ENCODE measurements at regions not wholly inside any gene's neighbourhood (a gene's known extent, or its start where the extent isn't known, plus 50 kb on each side); places are given as distances from the start of the nearest gene placed in this dataset.
A peak's percentile ranks its signal among the peaks of the same experiment; 100 is the strongest.

- DNase-seq, result peak; percentile 48
These were observed 425.1 kb downstream of the SETD4 start for GRCh38 chr21:35635261-35635660.

- DNase-seq, result no peak
These were observed 426.8 kb downstream of the SETD4 start for GRCh38 chr21:35633501-35633900.

DNA sequence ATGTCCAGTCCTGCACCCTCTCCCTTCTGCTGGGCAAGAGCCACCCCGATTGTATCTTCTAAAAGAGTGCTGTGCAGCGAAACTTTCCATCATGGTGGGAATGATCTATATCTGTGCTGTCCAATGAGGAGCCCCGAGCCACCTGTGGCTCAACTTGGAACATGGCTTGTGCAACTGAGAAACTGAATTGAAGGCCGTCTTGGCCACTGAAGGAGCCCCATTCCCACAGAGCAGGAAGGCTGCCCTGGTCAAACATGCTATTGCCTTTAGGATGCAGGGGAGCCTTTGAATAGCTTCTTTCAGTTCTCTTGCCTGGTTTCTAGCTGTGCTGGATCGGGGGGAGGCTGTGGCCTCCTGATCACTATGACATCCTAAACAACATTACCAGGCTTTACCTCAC, 427.6 kb downstream of the SETD4 start:
- no peak for DNase-seq

DNA sequence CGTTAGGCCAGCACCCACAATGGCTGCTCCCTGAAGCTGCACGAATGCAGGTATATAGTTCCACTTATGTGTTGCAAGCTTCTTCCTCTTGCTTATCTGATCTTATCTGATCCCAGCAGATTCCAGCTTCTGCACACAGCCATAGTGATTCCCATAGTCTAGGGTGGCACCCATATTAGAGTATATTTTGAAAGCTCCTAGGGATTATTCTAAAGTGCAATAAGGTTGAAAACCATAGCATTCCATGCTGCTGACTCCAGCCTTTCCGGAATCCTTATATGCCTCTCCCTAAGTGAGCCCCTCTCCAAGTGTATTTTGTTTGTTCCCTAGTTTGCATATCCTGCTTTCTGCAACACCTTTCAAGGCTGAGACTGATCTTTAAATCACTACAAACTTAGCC, 432.0 kb downstream of the SETD4 start:
- no peak for DNase-seq

DNA sequence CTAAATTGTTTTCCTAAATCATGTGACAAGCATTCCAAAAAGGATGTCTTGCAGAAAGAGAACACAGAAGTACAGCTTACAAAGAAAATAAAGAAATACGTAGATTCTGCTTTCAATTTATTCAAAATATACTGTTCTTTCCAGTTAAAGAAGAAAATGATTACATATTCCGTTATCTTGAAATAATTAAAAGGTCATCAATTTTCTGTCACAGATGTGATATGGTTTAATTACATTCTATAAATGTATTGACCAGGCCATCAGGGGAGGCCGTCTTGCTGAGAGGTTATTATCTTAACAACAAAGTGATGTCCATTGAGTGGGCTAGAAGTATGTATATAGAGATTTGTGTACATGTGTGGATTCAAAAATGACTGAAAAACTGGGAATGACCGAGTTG, 432.9 kb downstream of the SETD4 start:
- no peak for DNase-seq

GRCh38 chr21:35625576-35625975, 434.8 kb downstream of the SETD4 start:
- DNase-seq, result no peak

GRCh38 chr21:35624901-35625300, 435.4 kb downstream of the SETD4 start:
- DNase-seq, result no peak

DNA sequence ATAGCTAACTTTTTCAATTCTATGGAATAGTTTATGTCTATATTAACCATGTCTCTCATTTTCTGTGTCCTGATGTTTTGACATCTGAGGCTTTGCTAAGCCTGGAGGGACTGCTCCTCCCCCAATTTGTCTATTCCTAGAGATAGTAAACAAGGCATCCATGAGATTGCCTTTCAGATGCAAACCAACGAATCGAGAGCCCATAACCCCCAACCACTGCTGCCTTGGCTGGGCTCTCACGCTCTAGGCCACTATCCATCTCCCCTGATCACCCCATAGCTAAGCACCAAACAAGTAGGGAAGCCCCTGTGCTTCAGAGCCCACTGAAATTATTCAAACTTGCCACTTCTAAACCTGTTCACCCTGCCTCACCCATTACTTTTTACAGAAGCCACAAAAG, 437.7 kb downstream of the SETD4 start:
- DNase-seq, result no peak

DNA sequence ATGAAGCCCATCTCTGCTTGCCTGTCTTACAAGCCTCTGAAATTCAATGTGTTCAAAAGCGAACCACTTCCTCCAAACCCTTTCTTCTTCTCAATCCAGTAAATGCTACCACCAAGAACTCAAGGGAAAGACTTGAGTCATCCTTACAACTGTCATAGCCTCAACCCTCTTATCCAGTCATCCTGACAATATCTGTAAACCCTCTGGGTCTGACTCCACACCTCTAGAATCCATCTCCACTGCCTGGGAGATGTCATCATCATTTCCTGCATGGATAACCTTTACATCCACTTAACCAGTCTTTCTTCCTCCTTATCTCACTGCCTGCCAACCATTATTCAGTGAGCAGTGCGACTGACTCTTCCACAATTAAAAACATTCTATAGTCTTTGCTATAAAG, 441.1 kb downstream of the SETD4 start:
- DNase-seq, result peak; percentile 50

DNA sequence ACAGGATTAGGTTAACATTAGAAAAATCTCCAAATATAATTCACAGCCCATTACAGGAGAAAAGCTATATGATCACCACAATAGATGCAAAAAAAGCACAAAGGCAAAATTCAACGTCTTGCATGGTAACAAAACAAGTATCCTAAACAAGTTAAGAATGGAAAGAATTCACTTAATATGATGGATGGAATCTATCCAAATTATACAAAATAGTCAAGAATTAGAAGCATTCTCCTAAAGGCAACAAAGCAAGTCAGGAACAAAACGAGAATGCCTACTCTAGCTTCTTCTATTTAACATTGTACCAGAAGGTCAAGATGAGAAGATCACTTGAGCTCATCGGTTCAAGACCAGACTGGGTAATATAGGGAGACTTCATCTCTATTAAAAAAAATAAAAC, 442.8 kb downstream of the SETD4 start:
- no peak for DNase-seq

DNA sequence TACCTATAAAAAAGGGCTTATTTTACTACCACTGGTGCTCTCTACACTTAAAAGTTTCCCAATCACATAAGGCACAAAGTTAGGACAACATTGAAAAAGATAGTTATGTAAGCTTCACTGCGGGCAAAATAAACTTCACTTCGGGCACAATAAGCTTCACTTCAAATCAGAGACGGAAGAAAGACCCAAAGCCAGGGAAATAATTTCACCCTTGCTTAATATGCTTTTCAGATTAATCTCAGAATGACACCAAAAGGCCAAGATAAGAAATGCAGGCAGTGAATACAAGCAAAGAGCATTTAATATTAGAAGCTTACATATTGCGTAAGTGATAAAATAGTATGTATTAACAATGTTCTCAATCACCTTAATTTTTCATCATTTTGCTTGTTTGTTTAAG, 444.2 kb downstream of the SETD4 start:
- no peak for DNase-seq

DNA sequence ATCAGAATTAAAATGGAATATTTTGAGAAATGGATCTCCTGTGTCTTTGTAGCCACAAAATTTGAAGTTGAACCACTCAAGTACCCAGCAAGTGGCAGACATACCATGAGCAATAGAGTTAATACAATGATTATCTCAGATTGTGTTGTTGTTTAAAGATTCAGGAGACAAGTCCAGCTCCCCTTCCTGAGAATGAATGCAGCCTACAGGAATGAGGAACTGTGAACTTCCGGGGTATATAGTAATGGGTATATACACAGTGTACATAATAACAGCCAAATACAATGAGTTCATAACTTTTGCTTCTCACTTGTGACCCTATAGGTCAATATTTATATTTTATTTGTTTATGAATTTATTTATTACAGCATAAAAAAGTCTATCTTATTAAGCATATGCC, 445.0 kb downstream of the SETD4 start:
- no peak for DNase-seq

- DNase-seq, result no peak
These were observed 445.9 kb downstream of the SETD4 start for GRCh38 chr21:35614396-35614921.

GRCh38 chr21:35611708-35612132, 448.6 kb downstream of the SETD4 start:
- no peak for DNase-seq

GRCh38 chr21:35609263-35609662, 451.1 kb downstream of the SETD4 start:
- no peak for DNase-seq

GRCh38 chr21:35607406-35607805, 452.9 kb downstream of the SETD4 start:
- no peak for DNase-seq

GRCh38 chr21:35606578-35606977, 453.7 kb downstream of the SETD4 start:
- no peak for DNase-seq

GRCh38 chr21:35606146-35606545, 454.2 kb downstream of the SETD4 start:
- no peak for DNase-seq

DNA sequence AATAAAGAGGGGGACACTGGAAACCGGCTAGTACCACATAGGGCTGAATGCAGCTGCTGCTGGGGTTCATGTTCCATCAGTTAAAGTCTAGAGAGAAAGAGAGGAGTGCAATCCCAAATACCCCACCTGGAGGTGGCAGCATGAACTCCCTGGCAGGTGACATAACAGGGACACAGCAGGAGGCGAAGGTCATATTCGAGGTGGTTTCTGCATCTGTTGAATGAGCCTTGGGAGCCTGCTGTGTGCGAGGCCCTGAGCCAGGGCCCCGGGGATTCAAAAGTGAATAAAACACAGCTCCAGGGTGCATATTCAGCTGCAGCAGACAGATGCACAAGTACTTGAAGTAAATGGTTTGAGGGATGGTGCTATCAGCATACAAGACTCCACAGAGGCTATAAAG, 456.8 kb downstream of the SETD4 start:
- DNase-seq, result no peak

DNA sequence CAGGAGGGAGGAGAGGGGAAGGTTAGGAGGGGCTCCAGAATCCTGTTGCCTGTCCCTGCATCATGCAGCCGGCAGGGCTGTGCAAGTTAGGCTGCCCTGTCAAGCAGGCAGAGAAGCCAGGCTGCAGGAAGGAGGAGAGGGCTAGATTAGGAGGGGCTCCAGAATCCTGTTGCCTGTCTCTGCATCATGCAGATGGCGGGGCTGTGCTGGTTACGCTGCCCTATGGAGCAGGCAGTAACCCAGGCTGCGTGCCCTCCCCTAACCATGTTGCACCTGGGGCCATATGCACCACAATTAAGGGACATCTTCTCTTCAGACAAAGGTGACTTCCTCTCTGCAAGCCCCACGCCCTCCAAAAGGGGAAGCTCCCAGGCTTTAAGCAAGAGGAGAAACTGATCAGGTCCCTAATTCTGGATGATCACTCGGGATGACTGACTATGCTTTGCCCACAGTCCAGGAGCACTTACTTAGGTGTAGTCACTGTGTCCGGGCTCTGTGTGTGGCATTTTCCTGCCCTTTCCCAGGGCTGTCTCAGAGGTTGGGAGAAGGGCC, 457.4 kb downstream of the SETD4 start:
- DNase-seq, result no peak

- no peak for DNase-seq
These were observed 459.1 kb downstream of the SETD4 start for GRCh38 chr21:35601211-35601610.

DNA sequence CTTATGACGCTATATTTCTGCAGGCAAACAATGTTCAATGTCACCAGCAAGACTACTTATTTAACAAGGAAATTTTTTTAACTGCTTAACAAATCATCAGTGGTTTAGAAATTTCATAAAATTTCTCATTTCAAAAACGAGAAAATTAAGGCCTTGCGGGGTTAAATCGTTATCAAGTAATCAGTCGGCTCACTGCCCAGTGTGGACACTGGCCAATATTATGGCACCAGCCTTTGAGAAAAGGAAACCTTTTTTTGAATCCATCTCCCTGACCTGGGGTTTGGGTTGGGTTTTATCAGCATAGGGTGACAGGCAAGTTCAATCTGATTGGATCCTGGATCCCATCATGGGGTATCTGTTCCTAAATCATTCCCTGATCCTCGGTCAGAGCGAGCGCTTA, 461.2 kb downstream of the SETD4 start:
- no peak for DNase-seq

DNA sequence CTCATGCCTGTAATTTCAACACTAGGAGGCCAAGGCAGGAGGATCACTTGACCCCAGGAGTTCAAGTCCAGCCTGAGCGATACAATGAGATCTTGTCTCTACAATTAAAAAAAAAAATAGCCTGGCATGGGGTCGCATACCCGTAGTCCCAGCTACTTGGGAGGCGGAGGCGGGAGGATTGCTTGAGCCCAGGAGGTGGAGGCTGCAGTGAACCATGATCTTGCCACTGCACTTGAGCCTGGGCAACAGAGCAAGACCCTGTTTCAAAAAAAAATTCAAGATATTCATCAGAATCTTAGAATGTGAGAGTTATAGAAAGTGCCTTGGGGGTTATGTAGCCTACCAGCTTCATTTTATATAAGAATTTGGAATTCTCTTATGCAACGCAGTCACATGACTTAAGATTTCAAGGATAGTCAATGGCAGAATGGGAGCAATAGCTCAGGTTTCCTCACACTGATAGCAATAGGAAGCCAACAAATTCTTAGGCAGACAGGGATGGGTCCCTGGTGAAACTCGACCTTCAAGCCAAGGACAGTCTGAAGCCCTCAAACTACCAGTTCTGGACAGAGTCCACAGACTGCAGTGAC, 462.5 kb downstream of the SETD4 start:
- DNase-seq, result no peak

DNA sequence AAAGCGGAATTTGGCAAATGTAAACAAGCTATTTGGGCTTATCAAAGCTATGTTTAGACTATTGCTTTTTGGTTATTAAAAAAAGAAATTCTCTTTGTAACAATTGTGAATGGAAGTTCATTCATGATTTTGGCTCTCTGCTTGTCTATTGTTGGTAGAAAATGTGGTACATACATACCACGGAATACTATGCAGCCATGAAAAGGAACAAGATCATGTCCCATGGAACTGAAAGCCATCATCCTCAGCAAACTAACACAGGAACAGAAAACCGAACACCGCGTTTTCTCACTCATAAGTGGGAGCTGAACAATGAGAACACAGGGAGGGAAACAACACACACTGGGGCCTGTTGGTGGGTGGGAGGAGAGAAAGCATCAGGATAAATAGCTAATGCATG, 465.4 kb downstream of the SETD4 start:
- no peak for DNase-seq

- DNase-seq, result no peak
These were observed 467.3 kb downstream of the SETD4 start for GRCh38 chr21:35593000-35593502.

Measured in amniotic stem cell (primary cell).